ENCODE measurements at regions not wholly inside any gene's neighbourhood (a gene's known extent, or its start where the extent isn't known, plus 50 kb on each side); places are given as distances from the start of the nearest gene placed in this dataset. TPM values are rescaled to one million over a fixed set of nuclear protein-coding genes. Genes with fewer than 3 reads are reported as not detected.

GRCh38 chr1:242579528-242580235 lies 55.2 kb upstream of the PLD5 start:
- Histone ChIP-seq H3K27ac (ENCODE audit: control insufficient read depth, insufficient read depth) (no peak overlapping the region), H3K9me3 (replicated peaks; ENCODE audit: control insufficient read depth, insufficient read depth, low read length) (no peaks in the 10 kb centered on the region), H3K4me2 (ENCODE audit: control insufficient read depth, insufficient read depth) (no peak overlapping the region), H3K4me3 (no peak overlapping the region), H2AFZ (ENCODE audit: control insufficient read depth, low read depth, low read length) (no peak overlapping the region), H3K9ac (ENCODE audit: control insufficient read depth, insufficient read depth, low read length) (no peak overlapping the region), H4K20me1 (ENCODE audit: control insufficient read depth, insufficient read depth) (no peaks in the 10 kb centered on the region), H3K79me2 (ENCODE audit: control insufficient read depth, insufficient read depth, low read length) (no peaks in the 10 kb centered on the region), H3K36me3 (ENCODE audit: control insufficient read depth in 2 of 2, insufficient read depth in 2 of 2, low read length in 1 of 2) (no peaks in the 10 kb centered on the region), H3K4me1 (ENCODE audit: control insufficient read depth, insufficient read depth, low read length) (no peaks in the 10 kb centered on the region), H3K27me3 (replicated peaks in 1 of 2; ENCODE audit: control insufficient read depth in 2 of 2, insufficient read depth in 2 of 2, low read length in 1 of 2) (no peaks in the 10 kb centered on the region)
- TF ChIP-seq SIN3A (IDR thresholded peaks at IDR 0.05; ENCODE audit: low read depth, low read length) (no peak), SMAD1 (IDR thresholded peaks at IDR 0.05; ENCODE audit: low read depth, partially characterized antibody) (no peak), SUPT20H (IDR thresholded peaks at IDR 0.05; ENCODE audit: borderline replicate concordance, control insufficient read depth, low read depth, low read length) (no peak), RAD51 (IDR thresholded peaks at IDR 0.05) (no peak), NRF1 (conservative IDR thresholded peaks at IDR 0.05; ENCODE audit: low read depth, low read length) (no peak), BCL11A (IDR thresholded peaks at IDR 0.05; ENCODE audit: low read depth, low read length) (no peak), CBFB (IDR thresholded peaks at IDR 0.05; ENCODE audit: low read depth) (no peak)
- CTCF ChIA-PET, result no interaction called here
- intact Hi-C loops (cut with micrococcal nuclease; ENCODE audit: unreplicated experiment) (no loop called here), in situ Hi-C loops (cut with MboI) (no loop called here)
- BruUV-seq (replicated peaks), result no TSS peak
- FAIRE-seq, result no peak
- RAD21 ChIA-PET (ENCODE audit: unreplicated experiment), result no interaction called here
- DNase-seq (ENCODE audit: low read depth, low spot score), result no peak
- SMC1A ChIA-PET (ENCODE audit: uncharacterized antibody, unreplicated experiment), result no interaction called here
- no peak for ATAC-seq
- WGBS (ENCODE audit: insufficient coverage, insufficient replicate concordance, low lambda C conversion rate, missing lambda C conversion rate), result 47% methylated on average over 2 of the region's 2 CpGs
- POLR2A ChIA-PET, result no interaction called here

Small RNA genes in the stretch of these regions (small RNA-seq; reads per million reads assigned to genes)
- not detected for gene AL603825.1

All from GM12878 (cell line).